OCI-LY7 (cell line): ENCODE measurements at regions not wholly inside any gene's neighbourhood (a gene's known extent, or its start where the extent isn't known, plus 50 kb on each side); places are given as distances from the start of the nearest gene placed in this dataset.

Experiments used
- BruUV-seq: library from RNA; stranded (reverse); fragments of 400-500 nt; replicated peaks from 2 replicates; lab custom pipeline; 2021; lab: Mats Ljungman, UMichigan
- CTCF ChIA-PET: fragments of 300-600 bp; sonication (Branson Sonifier 250); formaldehyde crosslinking; loops from one replicate; lab custom pipeline; 2022; ENCODE audit warnings: antibody characterized with exemption; ENCODE audit not compliant: unreplicated experiment; lab: Charles Lee
- POLR2A ChIA-PET: fragments of 300-600 bp; sonication (Branson Sonifier 250); formaldehyde crosslinking; loops from one replicate; lab custom pipeline; 2022; ENCODE audit warnings: antibody characterized with exemption; lab: Charles Lee
- DNase-seq: peaks from one replicate; pipeline ENCODE4 v3.0.0-alpha.2; 2015; ENCODE audit warnings: low spot score
- H2AFZ ChIP-seq: fragments of 200-600 bp; sonication (generic), shearing (Covaris generic); 2 replicates; pipeline ENCODE4 v1.6.1; 2014; ENCODE audit warnings: mild to moderate bottlenecking, antibody characterized with exemption, low read length, moderate library complexity
- H3K27ac ChIP-seq: fragments of 200-600 bp; sonication (generic); 2 replicates; pipeline ENCODE4 v1.5.1; 2014; ENCODE audit warnings: mixed run types, low read depth, mild to moderate bottlenecking, moderate library complexity, low read length, inconsistent platforms; ENCODE audit not compliant: poor library complexity, severe bottlenecking
- H3K36me3 ChIP-seq: fragments of 200-600 bp; sonication (generic); 2 replicates; pipeline ENCODE4 v1.6.1; 2014; ENCODE audit warnings: mild to moderate bottlenecking, antibody characterized with exemption, low read length, moderate library complexity, mixed read lengths; ENCODE audit not compliant: insufficient read depth
- H3K4me1 ChIP-seq: fragments of 200-600 bp; sonication (generic); 2 replicates; pipeline ENCODE4 v1.5.1; 2014; ENCODE audit warnings: mild to moderate bottlenecking, low read length; ENCODE audit not compliant: insufficient read depth, poor library complexity, severe bottlenecking
- H3K4me2 ChIP-seq: fragments of 200-600 bp; sonication (generic); 2 replicates; pipeline ENCODE4 v1.6.1; 2014; ENCODE audit warnings: mild to moderate bottlenecking, low read length
- H3K4me3 ChIP-seq: fragments of 200-600 bp; sonication (generic); 2 replicates; pipeline ENCODE4 v1.5.1; 2014; ENCODE audit warnings: mild to moderate bottlenecking, low read depth, low read length; ENCODE audit not compliant: poor library complexity, severe bottlenecking
- H3K79me2 ChIP-seq: fragments of 200-600 bp; sonication (generic); 2 replicates; pipeline ENCODE4 v1.6.1; 2016; ENCODE audit warnings: low read depth, mild to moderate bottlenecking, low read length, moderate library complexity, mixed read lengths; ENCODE audit not compliant: insufficient read depth
- H3K9me2 ChIP-seq: fragments of 200-600 bp; sonication (generic); 2 replicates; pipeline ENCODE4 v1.6.1; 2016; ENCODE audit warnings: mild to moderate bottlenecking, low read length, mixed read lengths; ENCODE audit not compliant: insufficient read depth
- H3K9me3 ChIP-seq: fragments of 200-600 bp; sonication (generic); 2 replicates; pipeline ENCODE4 v1.6.1; 2014; ENCODE audit warnings: mild to moderate bottlenecking, mixed run types, low read length, mixed read lengths
- H4K20me1 ChIP-seq: fragments of 200-600 bp; sonication (generic); 2 replicates; pipeline ENCODE4 v1.6.1; 2014; ENCODE audit warnings: mild to moderate bottlenecking, antibody characterized with exemption, low read length, moderate library complexity, mixed read lengths; ENCODE audit not compliant: insufficient read depth
- EZH2phosphoT487 ChIP-seq: fragments of 200-600 bp; sonication (generic); IDR thresholded peaks from 2 replicates; pipeline ENCODE4 v1.6.1; 2018; ENCODE audit warnings: low read depth, borderline replicate concordance, mild to moderate bottlenecking, mixed run types, antibody characterized with exemption, low read length, moderate library complexity, mixed read lengths
- intact Hi-C: fragments of 100-400 bp; cut with micrococcal nuclease; formaldehyde crosslinking; loops from one replicate; pipeline ENCODE4 v1.10.0; 2022; ENCODE audit not compliant: unreplicated experiment
- TF ChIP-seq, protein P1 (sequence below): fragments of 200-600 bp; sonication (generic); conservative IDR thresholded peaks from 2 replicates; pipeline ENCODE4 v1.5.1; 2014; ENCODE audit warnings: mild to moderate bottlenecking, antibody characterized with exemption, low read length, moderate library complexity, mixed read lengths

DNA sequence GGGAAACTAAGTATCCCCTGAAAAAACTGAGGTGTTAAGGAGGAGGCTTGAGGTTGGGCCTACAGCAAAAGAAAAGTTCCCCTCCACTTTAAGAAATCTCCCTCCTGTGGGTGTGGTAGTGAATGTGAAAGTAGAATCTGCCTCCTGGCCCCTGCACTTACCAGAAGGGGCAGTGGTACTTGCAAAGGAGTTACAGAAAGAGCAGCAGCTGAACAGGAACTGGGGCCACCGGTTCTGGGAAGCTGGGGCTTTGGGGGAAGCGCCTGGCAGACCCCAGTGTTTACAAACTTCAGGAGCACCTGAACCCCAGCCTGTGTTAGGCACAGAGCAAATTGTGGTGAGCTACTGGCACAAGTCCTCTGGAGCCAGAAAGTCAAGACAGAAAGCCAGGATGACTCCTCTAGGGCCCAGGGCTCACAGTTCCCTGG, 250.2 kb upstream of the FGGY start:
- Histone ChIP-seq H3K27ac (no peak overlapping the region), H3K4me1 (no peaks in the 10 kb centered on the region), H3K9me3 (no peaks in the 10 kb centered on the region), H2AFZ (no peak overlapping the region), H3K79me2 (no peaks in the 10 kb centered on the region), H3K9me2 (no peaks in the 10 kb centered on the region), H3K4me2 (no peak overlapping the region), H3K36me3 (no peaks in the 10 kb centered on the region), H3K4me3 (no peak overlapping the region), H4K20me1 (no peaks in the 10 kb centered on the region)
- no TSS peak for BruUV-seq
- POLR2A ChIA-PET = no interaction called here
- intact Hi-C loops = no loop called here
- peak; percentile 5 for DNase-seq
- no peak for TF ChIP-seq EZH2phosphoT487
- TF ChIP-seq, protein P1, sequence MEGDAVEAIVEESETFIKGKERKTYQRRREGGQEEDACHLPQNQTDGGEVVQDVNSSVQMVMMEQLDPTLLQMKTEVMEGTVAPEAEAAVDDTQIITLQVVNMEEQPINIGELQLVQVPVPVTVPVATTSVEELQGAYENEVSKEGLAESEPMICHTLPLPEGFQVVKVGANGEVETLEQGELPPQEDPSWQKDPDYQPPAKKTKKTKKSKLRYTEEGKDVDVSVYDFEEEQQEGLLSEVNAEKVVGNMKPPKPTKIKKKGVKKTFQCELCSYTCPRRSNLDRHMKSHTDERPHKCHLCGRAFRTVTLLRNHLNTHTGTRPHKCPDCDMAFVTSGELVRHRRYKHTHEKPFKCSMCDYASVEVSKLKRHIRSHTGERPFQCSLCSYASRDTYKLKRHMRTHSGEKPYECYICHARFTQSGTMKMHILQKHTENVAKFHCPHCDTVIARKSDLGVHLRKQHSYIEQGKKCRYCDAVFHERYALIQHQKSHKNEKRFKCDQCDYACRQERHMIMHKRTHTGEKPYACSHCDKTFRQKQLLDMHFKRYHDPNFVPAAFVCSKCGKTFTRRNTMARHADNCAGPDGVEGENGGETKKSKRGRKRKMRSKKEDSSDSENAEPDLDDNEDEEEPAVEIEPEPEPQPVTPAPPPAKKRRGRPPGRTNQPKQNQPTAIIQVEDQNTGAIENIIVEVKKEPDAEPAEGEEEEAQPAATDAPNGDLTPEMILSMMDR = no peak
- CTCF ChIA-PET = no interaction called here

DNA sequence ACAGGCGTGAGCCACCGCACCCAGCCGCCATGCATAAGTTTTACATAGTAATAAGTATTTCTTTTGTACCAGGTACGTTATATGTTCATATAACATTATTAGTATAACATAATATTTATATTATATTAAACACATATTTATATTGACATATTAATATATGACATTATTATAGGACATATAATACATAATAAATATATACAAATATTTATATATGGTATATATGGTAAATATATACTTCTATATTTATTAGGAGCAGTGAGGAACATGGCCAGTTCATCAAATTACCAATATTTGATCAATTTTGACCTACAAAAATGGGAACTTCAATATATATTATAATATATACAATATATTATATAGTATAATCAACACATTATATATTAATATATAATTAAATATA, 245.9 kb upstream of the FGGY start:
- DNase-seq = no peak
- no TSS peak for BruUV-seq
- TF ChIP-seq EZH2phosphoT487 = no peak
- TF ChIP-seq, protein P1 = no peak

GRCh38 chr1:59052166-59052590, 244.7 kb upstream of the FGGY start:
- TF ChIP-seq, protein P1 = no peak
- no peak for TF ChIP-seq EZH2phosphoT487
- Histone ChIP-seq H2AFZ (no peak overlapping the region), H3K4me1 (no peaks in the 10 kb centered on the region), H4K20me1 (no peaks in the 10 kb centered on the region), H3K4me3 (no peak overlapping the region), H3K79me2 (no peaks in the 10 kb centered on the region), H3K4me2 (no peak overlapping the region), H3K27ac (no peak overlapping the region), H3K9me3 (no peaks in the 10 kb centered on the region), H3K9me2 (no peaks in the 10 kb centered on the region), H3K36me3 (no peaks in the 10 kb centered on the region)
- intact Hi-C loops = no loop called here
- CTCF ChIA-PET = no interaction called here
- POLR2A ChIA-PET = interaction anchor here (0.6 kb wide), 1 partner anchor 294 kb away, joined by 3 read pairs; no protein-coding TSS in a partner anchor
- no peak for DNase-seq
- no TSS peak for BruUV-seq

More for the DNA sequence above, 245.9 kb upstream of the FGGY start:
- Histone ChIP-seq H3K79me2 (no peaks in the 10 kb centered on the region), H3K36me3 (no peaks in the 10 kb centered on the region), H2AFZ (no peak overlapping the region), H3K4me3 (no peak overlapping the region), H3K9me2 (no peaks in the 10 kb centered on the region), H3K4me1 (no peaks in the 10 kb centered on the region), H3K27ac (no peak overlapping the region), H3K9me3 (no peaks in the 10 kb centered on the region), H3K4me2 (no peak overlapping the region), H4K20me1 (no peaks in the 10 kb centered on the region)
- ChIA-PET CTCF (no interaction called here), POLR2A (no interaction called here)
- intact Hi-C loops = no loop called here
